GM12891 (cell line): ENCODE measurements at regions not wholly inside any gene's neighbourhood (a gene's known extent, or its start where the extent isn't known, plus 50 kb on each side); places are given as distances from the start of the nearest gene placed in this dataset.

Experiments
- POLR2A ChIP-seq: IDR thresholded peaks from 2 replicates; pipeline ENCODE4 v1.6.1; 2011; ENCODE audit warnings: low read depth, low read length, control low read depth
- POLR2AphosphoS5 ChIP-seq: IDR thresholded peaks from 2 replicates; pipeline ENCODE4 v1.6.1; 2011; ENCODE audit warnings: low read depth, low read length, control low read depth
- SPI1 ChIP-seq: IDR thresholded peaks from 2 replicates; pipeline ENCODE4 v1.6.1; 2011; ENCODE audit warnings: low read depth, low read length, control low read depth

- TF ChIP-seq POLR2A (no peak), POLR2AphosphoS5 (no peak), SPI1 (no peak)
Measured at GRCh38 chr1:157301477-157302198, 163.4 kb upstream of the ETV3 start.
